Stimulated activated CD8-positive, alpha-beta memory T cell treated with anti-CD3 and anti-CD28 coated beads, Interleukin-4, amount 100 ng/mL, for 4 hours (primary cell): ENCODE measurements at regions not wholly inside any gene's neighbourhood (a gene's known extent, or its start where the extent isn't known, plus 50 kb on each side); places are given as distances from the start of the nearest gene placed in this dataset.

Source experiments
- DNase-seq, 2 donors: peaks; one replicate each; pipeline ENCODE4 v3.0.0-alpha.2; 2020; ENCODE audit warnings: low read depth in 2 of 2, low spot score in 1 of 2

GRCh38 chr5:143761663-143762062 lies 50.3 kb upstream of the HMHB1 start:
- no peak for DNase-seq

GRCh38 chr5:143760755-143761154 lies 51.2 kb upstream of the HMHB1 start:
- no peak for DNase-seq

GRCh38 chr5:143760131-143760505 lies 51.8 kb upstream of the HMHB1 start:
- DNase-seq = no peak

GRCh38 chr5:143759396-143760130 lies 52.4 kb upstream of the HMHB1 start:
- DNase-seq = no peak

DNA sequence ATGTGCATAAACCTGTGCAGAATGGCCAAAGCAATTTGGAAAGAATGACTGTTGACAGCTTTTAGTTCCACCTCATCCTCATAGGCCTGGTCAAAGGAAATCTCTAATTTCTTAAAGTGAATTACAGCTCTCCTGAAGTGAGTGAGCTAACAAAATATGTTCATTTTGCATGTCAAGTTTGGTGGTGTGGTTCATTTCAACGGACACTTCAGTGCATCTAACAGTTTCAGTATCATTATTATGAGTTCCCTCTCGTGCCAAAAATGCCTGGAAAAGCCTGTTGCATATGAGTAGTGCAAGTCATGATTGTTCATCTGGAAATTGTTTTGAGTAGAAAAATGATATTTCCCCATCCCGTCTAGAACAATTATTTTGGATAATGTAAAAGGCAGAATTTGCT lies 53.2 kb upstream of the HMHB1 start:
- DNase-seq = no peak

- DNase-seq = no peak
These were observed 53.9 kb upstream of the HMHB1 start for GRCh38 chr5:143758015-143758414.

DNA sequence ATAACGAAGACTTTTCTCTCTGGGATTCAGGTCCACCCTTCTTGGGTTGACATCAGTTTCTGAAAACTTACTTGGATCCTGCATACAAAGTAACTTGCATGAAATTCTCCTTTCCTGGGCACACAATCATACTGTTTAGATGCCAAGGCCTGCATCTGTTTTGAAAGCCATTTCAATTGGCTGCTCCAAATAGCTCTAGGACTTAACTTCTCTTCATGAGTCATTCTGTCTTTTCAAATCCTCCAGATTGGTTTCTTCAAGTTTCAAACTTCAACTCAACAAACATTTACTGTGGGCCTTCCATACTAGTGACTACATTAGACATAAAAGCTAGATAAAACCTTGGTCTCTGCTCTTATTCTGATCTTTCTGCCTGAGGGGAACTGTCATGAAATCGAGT lies 54.8 kb upstream of the HMHB1 start:
- no peak for DNase-seq

GRCh38 chr5:143755966-143756365 lies 56.0 kb upstream of the HMHB1 start:
- no peak for DNase-seq

GRCh38 chr5:143752165-143752850 lies 59.7 kb upstream of the HMHB1 start:
- DNase-seq = no peak

DNA sequence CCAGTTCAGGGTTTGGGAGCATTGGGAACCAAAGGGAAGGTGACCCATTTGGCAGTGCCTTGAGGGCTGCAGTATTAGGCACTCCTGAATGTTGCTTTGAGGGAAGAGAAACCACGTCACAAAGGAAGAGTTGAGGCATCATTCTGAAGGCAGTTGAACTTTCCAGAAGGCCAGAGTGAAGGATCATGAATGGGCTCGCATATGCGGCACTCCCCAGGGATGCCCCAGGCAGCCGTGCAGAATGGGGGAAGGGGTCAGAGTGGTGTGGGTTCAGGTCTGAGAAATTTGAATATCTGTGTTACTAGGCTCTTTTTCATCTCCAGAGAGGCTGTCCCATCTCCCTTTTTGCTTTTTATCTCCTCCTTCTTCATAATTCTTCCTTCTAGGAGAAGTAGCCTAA lies 60.6 kb upstream of the HMHB1 start:
- no peak for DNase-seq

DNA sequence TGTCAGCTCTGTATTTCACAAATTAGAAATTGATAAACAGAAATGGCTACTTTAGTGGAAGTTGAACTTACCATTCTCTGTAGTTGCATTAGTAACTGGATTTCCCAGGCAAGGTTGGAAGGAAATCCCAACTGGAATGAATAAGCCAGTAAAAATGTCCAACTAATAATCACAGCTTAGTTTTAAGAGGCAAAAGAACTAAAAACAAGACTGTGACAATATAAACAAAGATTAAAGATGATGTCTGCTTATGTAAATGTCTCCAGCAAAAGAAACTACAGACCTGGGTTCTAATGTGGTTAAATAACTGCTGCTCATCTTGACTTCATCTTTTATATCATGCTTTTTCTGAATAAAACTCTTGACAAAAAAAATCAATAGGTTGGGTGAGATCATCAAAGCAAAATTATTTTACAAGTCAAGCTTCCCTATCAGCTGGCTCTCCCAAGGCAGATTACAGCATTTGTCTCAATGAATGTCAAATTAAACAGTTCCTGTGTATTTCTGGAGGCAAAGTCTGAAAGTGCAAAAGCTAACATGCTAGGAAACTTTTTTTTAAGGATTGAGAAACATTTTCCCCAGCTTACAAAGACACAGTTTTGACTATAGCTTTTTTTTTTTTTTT lies 62.3 kb upstream of the HMHB1 start:
- no peak for DNase-seq

GRCh38 chr5:143748516-143748915 lies 63.4 kb upstream of the HMHB1 start:
- no peak for DNase-seq

- no peak for DNase-seq
These were observed 69.0 kb upstream of the HMHB1 start for GRCh38 chr5:143742951-143743350.

- no peak for DNase-seq
These were observed 70.5 kb upstream of the HMHB1 start for GRCh38 chr5:143741421-143741820.

DNA sequence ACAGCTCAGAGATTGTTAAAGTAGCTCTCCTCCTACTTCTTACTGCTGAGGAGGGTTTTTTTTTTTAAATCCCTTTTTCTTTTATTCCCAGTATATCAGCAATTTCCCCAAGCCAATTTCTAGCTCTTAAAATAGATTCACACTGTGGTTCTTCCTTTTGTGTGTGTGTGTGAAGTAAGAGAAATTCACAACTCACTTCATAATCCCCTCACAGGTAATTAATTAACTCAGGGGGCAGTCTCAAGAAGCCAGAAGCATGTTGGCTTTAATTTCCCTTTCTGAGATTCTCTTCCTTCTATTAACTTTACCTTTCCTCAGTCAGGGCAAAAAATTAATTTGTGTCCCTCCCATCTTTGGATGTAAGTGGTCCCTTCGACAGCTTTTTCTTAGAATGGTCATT lies 71.0 kb upstream of the HMHB1 start:
- DNase-seq = no peak

- no peak for DNase-seq
These were observed 72.2 kb upstream of the HMHB1 start for GRCh38 chr5:143739746-143740145.

GRCh38 chr5:143738417-143739401 lies 73.3 kb upstream of the HMHB1 start:
- no peak for DNase-seq

GRCh38 chr5:143737062-143737461 lies 74.9 kb upstream of the HMHB1 start:
- DNase-seq = no peak

- no peak for DNase-seq
These were observed 77.5 kb upstream of the HMHB1 start for GRCh38 chr5:143734456-143734780.

DNA sequence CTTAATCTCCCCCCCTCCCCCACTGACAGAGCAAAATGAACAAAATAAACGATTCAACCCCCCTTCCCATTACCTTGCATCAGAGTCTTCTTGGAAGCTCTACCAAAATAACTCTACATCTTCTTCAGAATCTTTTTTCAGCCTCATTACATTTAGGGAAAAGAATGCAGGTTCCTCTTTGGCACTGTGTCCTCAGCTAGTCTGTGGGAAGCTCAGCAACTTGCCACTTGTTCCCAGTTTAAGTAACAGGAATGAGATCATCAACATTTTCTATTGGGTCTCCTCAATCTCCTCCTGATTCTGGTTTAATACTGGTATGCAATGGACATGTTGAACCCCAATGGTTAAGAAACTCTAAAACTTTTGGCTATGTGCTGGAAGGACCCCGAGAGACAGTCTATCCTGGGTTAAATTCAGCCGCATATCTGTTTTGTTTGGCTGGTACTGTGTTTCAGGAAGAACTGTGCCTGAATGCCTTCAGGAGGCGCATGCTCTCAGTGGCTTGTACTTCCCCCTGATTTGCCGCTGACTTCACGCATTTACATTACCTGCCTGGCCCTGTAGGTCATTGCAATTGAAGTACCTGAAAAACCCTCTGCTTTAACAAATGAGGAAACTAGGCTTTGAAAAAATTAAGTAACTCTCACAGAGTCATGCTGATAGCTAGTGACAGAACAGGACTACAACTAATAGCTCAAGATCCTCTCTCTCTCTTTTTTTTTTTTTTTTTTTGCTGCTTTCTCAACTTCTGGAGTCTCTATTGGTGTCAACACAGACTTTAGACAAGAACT lies 78.1 kb upstream of the HMHB1 start:
- no peak for DNase-seq

GRCh38 chr5:143732402-143732801 lies 79.6 kb upstream of the HMHB1 start:
- no peak for DNase-seq
